GM19452 (cell line): ENCODE measurements at regions not wholly inside any gene's neighbourhood (a gene's known extent, or its start where the extent isn't known, plus 50 kb on each side); places are given as distances from the start of the nearest gene placed in this dataset.
"Not testable (repeated sequence)": the region's sequence is repeated elsewhere in the genome, so short reads cannot be mapped to it uniquely, and the experiment has no call there.

Experiments used
- ATAC-seq: cut with Tn5 transposase; IDR thresholded peaks from one replicate; pipeline ENCODE4 v1.9.1; 2021; ENCODE audit not compliant: unreplicated experiment

DNA sequence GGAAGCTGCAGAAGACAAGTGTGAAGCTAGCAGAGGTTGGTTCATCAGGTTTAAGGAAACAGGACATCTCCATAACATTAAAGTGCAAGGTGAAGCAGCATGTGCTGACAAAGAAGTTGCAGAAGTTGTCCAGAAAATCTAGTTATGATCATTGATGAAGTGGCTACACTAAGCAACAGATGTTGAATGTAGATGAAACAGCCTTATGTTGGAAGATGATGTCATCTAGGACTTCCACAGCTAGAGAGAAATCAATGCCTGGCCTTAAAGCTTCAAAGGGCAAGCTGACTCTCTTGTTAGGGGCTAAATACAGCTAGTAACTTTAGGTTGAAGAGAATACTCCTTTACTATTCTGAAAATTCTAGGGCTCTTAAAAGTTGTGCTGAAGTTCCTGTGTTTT lies 340.2 kb upstream of the SOX9 start:
- no peak for ATAC-seq

DNA sequence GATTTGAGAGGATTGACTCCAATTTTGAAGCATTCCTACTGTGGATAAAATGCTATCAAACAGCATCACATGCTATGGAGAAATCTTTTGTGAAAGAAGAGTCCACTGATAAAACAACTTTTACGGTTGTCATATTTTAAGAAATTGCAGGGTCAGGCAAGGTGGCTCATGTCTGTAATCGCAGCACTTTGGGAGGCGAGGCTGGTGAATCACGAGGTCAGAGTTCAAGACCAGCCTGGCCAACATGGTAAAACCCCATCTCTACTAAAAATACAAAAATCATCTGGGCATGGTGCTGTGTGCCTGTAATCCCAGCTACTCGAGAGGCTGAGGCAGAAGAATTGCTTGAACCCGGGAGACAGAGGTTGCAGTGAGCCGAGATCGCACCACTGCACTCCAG lies 338.8 kb upstream of the SOX9 start:
- ATAC-seq: not testable (repeated sequence)

GRCh38 chr17:71790791-71791190 lies 330.0 kb upstream of the SOX9 start:
- no peak for ATAC-seq

DNA sequence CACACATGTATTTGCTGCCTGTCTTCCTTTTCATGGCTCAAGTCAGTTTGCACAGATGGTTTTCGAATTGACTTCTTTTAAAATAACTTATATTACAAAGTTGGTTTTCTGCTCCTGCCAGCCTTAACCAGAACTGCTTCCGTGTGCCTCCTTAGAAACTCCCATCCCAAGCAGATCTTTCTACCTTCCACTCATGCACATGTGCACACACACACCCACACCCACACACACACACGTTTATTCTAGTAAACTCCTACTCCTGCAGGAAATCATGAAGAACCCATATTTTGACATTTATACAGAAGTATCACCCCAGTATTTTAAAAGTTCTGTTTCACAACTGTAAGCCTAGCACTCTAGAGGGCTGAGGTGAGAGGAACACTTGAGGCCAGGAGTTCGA lies 329.5 kb upstream of the SOX9 start:
- ATAC-seq: no peak

DNA sequence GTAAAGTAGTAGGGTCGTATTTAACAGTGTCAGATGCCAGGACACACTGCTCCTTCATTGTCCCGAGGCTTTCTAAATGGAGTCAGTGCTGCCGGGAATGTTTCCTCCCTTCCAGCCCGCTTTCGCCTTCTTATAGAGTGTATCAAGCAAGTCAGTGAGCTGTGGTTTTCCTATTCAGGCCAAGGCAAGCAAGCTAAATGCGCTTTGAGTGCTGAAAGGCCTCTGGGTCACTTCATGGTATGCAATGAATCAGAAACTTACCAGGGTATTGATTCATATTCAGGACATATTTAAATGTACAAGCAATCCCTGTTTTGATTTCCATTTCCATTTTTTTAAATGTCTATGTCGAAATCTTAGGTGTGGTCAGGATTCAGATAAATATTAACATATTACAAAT lies 327.9 kb upstream of the SOX9 start:
- ATAC-seq: no peak

DNA sequence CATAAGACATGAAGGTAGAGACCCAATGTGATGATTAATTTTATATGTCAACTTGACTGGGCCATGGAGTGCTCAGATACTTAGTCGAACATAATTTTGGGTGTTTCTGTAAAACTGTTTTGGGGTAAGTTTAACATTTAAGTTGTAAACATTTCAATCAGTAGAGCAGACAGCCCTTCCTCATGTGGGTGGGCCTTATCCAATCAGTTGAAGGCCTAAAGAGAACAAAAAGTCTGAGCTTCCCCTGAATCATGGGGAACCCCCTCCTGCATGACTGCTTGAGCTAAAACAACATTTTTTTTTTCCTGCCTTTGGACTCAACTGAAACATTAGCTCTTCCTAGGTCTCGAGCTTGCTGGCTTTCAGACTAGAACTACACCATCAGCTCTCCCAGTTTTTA lies 327.3 kb upstream of the SOX9 start:
- ATAC-seq: no peak

- ATAC-seq: no peak
Measured at GRCh38 chr17:71798701-71799100, 322.1 kb upstream of the SOX9 start.

- no peak for ATAC-seq
Measured at GRCh38 chr17:71799657-71800056, 321.2 kb upstream of the SOX9 start.

- ATAC-seq: no peak
Measured at GRCh38 chr17:71801301-71801700, 319.5 kb upstream of the SOX9 start.

GRCh38 chr17:71802663-71803062 lies 318.2 kb upstream of the SOX9 start:
- ATAC-seq: no peak

DNA sequence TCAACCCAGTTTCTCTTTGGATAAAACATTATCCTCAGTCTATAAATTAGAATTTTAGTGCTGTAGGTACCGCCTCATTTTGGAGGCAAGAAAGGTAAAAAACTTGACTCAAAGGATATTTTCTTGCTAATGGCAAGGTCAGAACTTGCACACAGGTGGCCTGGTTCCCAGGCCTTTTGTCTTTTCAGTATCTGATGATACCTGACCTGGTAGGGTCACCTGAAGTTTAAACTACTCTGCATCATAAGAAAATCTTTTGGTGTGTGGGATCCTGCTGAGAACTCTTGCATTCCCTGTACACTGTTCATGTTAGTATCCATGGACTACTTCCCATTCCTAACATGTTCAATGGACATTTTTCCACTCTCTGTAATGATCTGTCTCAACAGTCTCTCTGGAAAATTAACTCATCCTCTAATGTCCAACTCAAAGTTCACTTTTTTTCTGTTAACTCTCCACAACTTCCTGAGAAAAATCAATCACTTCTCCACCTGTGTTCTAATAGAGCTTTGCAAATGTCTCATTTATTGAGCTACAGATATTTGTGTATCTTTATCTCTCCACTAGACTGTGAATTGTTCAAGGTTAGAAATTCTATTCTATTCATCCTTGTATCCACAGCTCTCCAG lies 317.1 kb upstream of the SOX9 start:
- ATAC-seq: no peak

DNA sequence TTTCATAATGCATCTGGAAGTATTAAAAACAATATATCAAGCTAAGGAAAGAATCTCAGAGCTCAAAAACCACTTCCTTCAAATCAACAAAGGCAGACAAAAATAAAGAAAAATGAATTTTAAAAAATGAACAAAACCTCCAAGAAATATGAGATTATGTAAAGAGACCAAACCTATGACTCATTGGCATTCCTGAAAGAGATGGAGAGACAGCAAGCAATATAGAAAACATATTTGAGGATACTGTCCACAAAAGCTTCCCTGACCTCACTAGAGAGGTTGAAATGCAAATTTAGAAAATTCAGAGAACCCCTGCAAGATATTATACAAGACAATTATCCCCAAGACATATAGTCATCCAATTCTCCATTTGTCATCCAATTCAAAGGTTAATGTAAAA lies 311.3 kb upstream of the SOX9 start:
- ATAC-seq: no peak

DNA sequence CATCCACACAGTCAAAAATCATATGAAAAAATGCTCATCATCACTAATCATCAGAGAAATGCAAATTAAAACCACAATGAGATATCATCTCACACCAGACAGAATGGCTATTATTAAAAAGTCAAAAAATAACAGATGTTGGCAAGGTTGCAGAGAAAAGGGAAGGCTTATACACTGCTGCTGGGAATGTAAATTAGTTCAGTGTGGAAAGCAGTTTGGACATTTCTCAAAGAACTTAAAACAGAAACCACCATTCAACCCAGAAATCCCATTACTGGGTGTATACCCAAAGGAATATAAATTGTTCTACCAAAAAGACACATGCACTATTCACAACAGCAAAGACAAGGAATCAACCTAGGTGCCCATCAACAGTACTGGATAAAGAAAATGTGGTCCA lies 307.0 kb upstream of the SOX9 start:
- ATAC-seq: not testable (repeated sequence)

- no peak for ATAC-seq
Measured at GRCh38 chr17:71821511-71821910, 299.3 kb upstream of the SOX9 start.

DNA sequence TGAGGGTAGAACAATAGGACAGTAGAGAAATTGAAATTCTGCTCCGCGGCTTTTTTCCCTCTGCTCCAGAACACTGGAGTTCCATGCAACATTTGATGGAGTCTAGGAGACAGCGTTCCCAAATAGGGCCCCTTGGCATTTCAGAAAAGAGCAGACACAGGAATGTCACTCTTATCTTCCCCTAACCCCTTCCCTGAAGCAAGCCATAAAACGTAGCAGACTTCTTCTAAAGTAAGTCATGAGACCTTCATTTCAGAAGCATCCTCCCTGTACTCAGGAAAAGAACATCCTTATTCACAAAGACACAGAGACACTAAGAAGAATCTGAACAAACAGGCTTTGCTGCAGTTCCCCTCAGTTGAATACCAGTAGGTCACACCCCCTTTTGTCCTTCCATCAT lies 296.1 kb upstream of the SOX9 start:
- ATAC-seq: no peak

- no peak for ATAC-seq
Measured at GRCh38 chr17:71825687-71826086, 295.1 kb upstream of the SOX9 start.

- ATAC-seq: no peak
Measured at GRCh38 chr17:71828182-71828596, 292.6 kb upstream of the SOX9 start.

DNA sequence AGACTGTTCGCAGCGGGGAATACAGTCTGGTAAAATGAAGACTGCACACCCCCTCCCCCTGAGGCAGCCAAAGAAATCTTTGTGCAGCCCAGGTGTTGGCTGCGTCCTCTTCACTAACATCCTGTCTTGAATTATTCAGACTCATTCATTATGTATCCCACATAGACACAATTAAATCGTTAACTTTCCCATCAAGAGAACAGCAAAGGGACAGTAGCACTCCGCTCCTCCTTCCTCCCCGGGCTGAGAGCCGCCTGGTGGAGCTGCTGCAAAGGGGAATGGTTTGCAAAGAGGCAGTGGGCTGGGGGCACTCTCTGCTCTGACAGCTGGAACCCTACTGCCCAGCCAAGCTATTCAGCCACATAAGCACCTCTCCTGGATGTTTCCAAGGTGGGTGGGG lies 290.0 kb upstream of the SOX9 start:
- no peak for ATAC-seq

- ATAC-seq: no peak
Measured at GRCh38 chr17:71842986-71843385, 277.8 kb upstream of the SOX9 start.

- ATAC-seq: no peak
Measured at GRCh38 chr17:71845337-71845736, 275.5 kb upstream of the SOX9 start.

DNA sequence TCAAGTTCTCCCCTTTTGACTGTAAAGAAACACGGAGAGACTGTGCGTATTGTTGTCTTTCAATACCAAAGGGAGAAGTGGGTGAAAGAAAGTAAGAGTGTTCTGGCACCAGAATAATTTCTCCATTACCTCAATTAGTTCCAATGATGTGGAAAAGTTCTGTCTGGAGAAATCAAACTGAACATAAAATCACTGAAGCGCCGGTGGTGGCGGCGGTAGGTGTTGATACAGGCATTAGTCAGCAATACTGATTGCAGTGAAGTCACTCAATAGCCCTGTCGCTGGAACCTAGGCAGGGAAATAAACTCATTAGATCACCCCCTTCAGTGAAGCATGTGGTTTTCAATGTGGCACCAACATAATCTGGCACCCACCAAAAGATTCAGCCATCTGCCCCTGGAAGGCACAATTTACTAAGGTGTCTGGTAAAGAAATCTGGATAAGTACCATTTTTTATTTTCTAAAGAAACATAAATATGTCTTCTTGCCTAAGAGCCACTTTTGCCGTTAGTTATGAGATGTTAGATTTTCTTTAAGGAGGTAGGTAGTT lies 274.2 kb upstream of the SOX9 start:
- no peak for ATAC-seq

DNA sequence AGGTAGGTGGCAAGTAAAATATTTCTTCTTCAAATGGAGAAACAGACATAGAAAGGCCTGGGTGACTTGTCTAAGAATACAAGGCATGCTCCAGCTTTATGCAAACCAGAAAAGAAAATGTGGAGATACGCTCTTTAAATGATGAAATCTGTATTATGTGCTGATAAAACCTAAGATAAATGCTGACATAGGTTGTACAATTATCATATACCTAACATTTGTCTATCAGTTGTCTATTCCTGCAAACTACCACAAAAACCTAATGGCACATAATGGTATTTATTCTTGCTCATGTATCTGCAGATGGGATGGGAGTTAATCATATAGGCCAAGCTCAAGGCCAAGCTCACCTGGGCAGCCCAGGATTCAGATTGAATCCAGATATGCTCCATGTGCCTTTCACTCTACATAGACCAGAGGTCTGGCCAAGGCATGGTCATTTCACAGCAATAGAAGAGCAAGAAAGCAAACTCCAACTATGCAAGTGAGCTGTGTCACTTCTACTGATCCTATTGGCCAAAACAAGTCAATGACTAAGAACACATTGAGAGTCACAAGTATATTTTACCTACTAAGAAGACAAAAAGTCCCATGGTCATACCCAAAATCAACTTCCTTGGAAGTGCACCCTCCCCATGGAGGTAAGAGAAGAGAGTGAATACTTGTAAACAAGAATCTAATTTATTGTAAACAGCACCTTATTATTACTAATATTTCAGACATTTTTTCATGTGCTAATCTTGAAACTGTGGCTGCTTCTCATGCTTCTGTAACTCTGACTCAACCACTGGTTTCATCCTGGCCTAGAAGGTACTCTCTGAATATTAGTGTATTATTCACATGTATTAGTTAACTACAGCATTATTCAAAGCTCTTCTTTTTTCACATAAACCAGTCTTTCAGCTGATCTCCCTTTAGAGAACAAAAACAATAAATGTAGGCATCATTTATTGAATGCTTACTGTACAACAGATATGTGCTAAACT lies 270.7 kb upstream of the SOX9 start:
- no peak for ATAC-seq
